NOMO-1 (cell line): ENCODE measurements at regions not wholly inside any gene's neighbourhood (a gene's known extent, or its start where the extent isn't known, plus 50 kb on each side); places are given as distances from the start of the nearest gene placed in this dataset.

Experiments used
- DNase-seq, 2 experiments: peaks; one replicate each; lab custom pipeline; 2025; ENCODE audit not compliant: unreplicated experiment in 2 of 2; lab: John Stamatoyannopoulos, UW

GRCh38 chr5:58076483-58077257 is 383.2 kb downstream of the PLK2 start:
- no peak for DNase-seq

- DNase-seq: no peak
These were observed 384.0 kb downstream of the PLK2 start for GRCh38 chr5:58075907-58076306.

GRCh38 chr5:58074717-58075116 is 385.2 kb downstream of the PLK2 start:
- no peak for DNase-seq

- DNase-seq: no peak
These were observed 385.7 kb downstream of the PLK2 start for GRCh38 chr5:58074222-58074621.

- DNase-seq: no peak
These were observed 386.6 kb downstream of the PLK2 start for GRCh38 chr5:58073243-58073642.

- DNase-seq: no peak
These were observed 387.5 kb downstream of the PLK2 start for GRCh38 chr5:58072300-58072965.

GRCh38 chr5:58071566-58071965 is 388.3 kb downstream of the PLK2 start:
- no peak for DNase-seq

GRCh38 chr5:58069846-58070245 is 390.0 kb downstream of the PLK2 start:
- DNase-seq: no peak

GRCh38 chr5:58069016-58069705 is 390.7 kb downstream of the PLK2 start:
- DNase-seq: no peak

- DNase-seq: no peak
These were observed 393.3 kb downstream of the PLK2 start for GRCh38 chr5:58066557-58066956.

GRCh38 chr5:58066076-58066475 is 393.8 kb downstream of the PLK2 start:
- no peak for DNase-seq

- DNase-seq: no peak
These were observed 395.1 kb downstream of the PLK2 start for GRCh38 chr5:58064801-58065200.

GRCh38 chr5:58060996-58061395 is 398.9 kb downstream of the PLK2 start:
- no peak for DNase-seq

GRCh38 chr5:58057324-58057723 is 402.6 kb downstream of the PLK2 start:
- DNase-seq: no peak

- no peak for DNase-seq
These were observed 403.3 kb downstream of the PLK2 start for GRCh38 chr5:58056546-58056945.

GRCh38 chr5:58054018-58054417 is 405.9 kb downstream of the PLK2 start:
- DNase-seq: no peak

- DNase-seq: no peak
These were observed 410.9 kb downstream of the PLK2 start for GRCh38 chr5:58048954-58049353.

- DNase-seq: no peak
These were observed 411.5 kb downstream of the PLK2 start for GRCh38 chr5:58048185-58048925.

GRCh38 chr5:58046371-58046770 is 413.5 kb downstream of the PLK2 start:
- DNase-seq: no peak

GRCh38 chr5:58044166-58044565 is 415.7 kb downstream of the PLK2 start:
- no peak for DNase-seq
